ENCODE measurements at regions not wholly inside any gene's neighbourhood (a gene's known extent, or its start where the extent isn't known, plus 50 kb on each side); places are given as distances from the start of the nearest gene placed in this dataset.

DNA sequence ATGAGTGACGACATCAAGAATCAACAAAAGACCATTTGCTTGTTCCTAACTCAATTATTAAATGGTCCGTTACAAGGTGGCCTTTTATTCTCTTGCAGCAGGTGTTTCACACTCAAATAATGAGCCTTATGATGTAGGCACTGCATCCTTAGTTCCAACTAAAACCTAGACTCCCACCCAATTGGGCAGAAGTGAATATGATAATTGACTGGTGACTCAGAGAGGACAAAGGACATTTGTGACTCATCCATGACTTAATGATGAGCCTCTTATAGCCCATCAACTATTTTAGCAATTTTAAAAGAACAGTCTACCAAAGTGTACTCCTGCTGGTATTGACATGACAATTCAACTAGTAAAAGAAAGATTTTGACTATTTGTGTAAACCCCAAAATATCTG is 1027.8 kb upstream of the PHF14 start:
- TF ChIP-seq REST (IDR thresholded peaks at IDR 0.05; ENCODE audit: insufficient read depth in 1 of 2, low read depth in 2 of 2, low read length in 2 of 2) (no peak), FOXP2 (optimal IDR thresholded peaks at IDR 0.05; ENCODE audit: borderline replicate concordance, extremely low read depth, extremely low read length, insufficient read depth) (no peak), TAF1 (IDR thresholded peaks at IDR 0.05; ENCODE audit: borderline replicate concordance, insufficient read depth, low read length) (no peak)

Data from PFSK-1 (cell line).